ENCODE measurements at regions not wholly inside any gene's neighbourhood (a gene's known extent, or its start where the extent isn't known, plus 50 kb on each side); places are given as distances from the start of the nearest gene placed in this dataset.

GRCh38 chr14:55964821-55965220 is 153.4 kb upstream of the PELI2 start:
- TF ChIP-seq CTCF (conservative IDR thresholded peaks at IDR 0.05; ENCODE audit: low read depth, low read length), result no peak
- TF ChIP-seq EZH2 (IDR thresholded peaks at IDR 0.05; ENCODE audit: borderline replicate concordance, low read depth, low read length, poor library complexity, severe bottlenecking), result no peak
